ENCODE measurements at regions not wholly inside any gene's neighbourhood (a gene's known extent, or its start where the extent isn't known, plus 50 kb on each side); places are given as distances from the start of the nearest gene placed in this dataset.

- Histone ChIP-seq H3K36me3 (replicated peaks in 1 of 2; ENCODE audit: insufficient read depth in 1 of 2, low read depth in 2 of 2) (no peaks in the 10 kb centered on the region), H3K27ac (no peak overlapping the region), H3K27me3 (no peaks in the 10 kb centered on the region), H3K4me1 (no peaks in the 10 kb centered on the region), H3K4me3 (no peak overlapping the region), H3K9me3 (no peaks in the 10 kb centered on the region)
- ATAC-seq (no peak), DNase-seq (no peak)
- TF ChIP-seq POLR2A (IDR thresholded peaks at IDR 0.05) (no peak), CTCF (IDR thresholded peaks at IDR 0.05) (no peak)
- intact Hi-C loops (cut with DNase I), result no loop called here
- 36 to 45% methylated on average over 2 of the region's 2 CpGs for WGBS, 2 donors
These were observed 1770.6 kb downstream of the PLA2G4A start for GRCh38 chr1:188599313-188599712.

- H3K9me3 ChIP-seq, result no peaks in the 10 kb centered on the region
- DNase-seq, result no peak
- no peak overlapping the region for H3K27ac ChIP-seq
- ATAC-seq, result no peak
- no peak overlapping the region for H3K4me3 ChIP-seq
- H3K4me1 ChIP-seq, result no peaks in the 10 kb centered on the region
- H3K36me3 ChIP-seq (replicated peaks in 1 of 2; ENCODE audit: insufficient read depth in 1 of 2, low read depth in 2 of 2), result no peaks in the 10 kb centered on the region
- H3K27me3 ChIP-seq, result no peaks in the 10 kb centered on the region
- 64 to 70% methylated on average over 4 of the region's 4 CpGs for WGBS, 2 donors
- intact Hi-C loops (cut with DNase I), result no loop called here
- TF ChIP-seq CTCF (IDR thresholded peaks at IDR 0.05), result no peak
- no peak for TF ChIP-seq POLR2A (IDR thresholded peaks at IDR 0.05)
These were observed 1782.7 kb downstream of the PLA2G4A start for GRCh38 chr1:188611432-188611831.

GRCh38 chr1:188615321-188615720 lies 1786.6 kb downstream of the PLA2G4A start:
- ATAC-seq, result no peak
- intact Hi-C loops (cut with DNase I), result no loop called here
- WGBS, 2 donors, result 65 to 77% methylated on average over 1 of the region's 1 CpG
- no peak for TF ChIP-seq POLR2A (IDR thresholded peaks at IDR 0.05)
- no peak for TF ChIP-seq CTCF (IDR thresholded peaks at IDR 0.05)
- Histone ChIP-seq H3K27me3 (no peaks in the 10 kb centered on the region), H3K4me3 (no peak overlapping the region), H3K36me3 (replicated peaks in 1 of 2; ENCODE audit: insufficient read depth in 1 of 2, low read depth in 2 of 2) (no peaks in the 10 kb centered on the region), H3K4me1 (no peaks in the 10 kb centered on the region), H3K27ac (no peak overlapping the region), H3K9me3 (no peaks in the 10 kb centered on the region)
- no peak for DNase-seq

GRCh38 chr1:188620236-188620635 lies 1791.5 kb downstream of the PLA2G4A start:
- ATAC-seq (no peak), DNase-seq (no peak)
- Histone ChIP-seq H3K36me3 (replicated peaks in 1 of 2; ENCODE audit: insufficient read depth in 1 of 2, low read depth in 2 of 2) (no peaks in the 10 kb centered on the region), H3K27ac (no peak overlapping the region), H3K27me3 (no peaks in the 10 kb centered on the region), H3K4me1 (no peaks in the 10 kb centered on the region), H3K9me3 (no peaks in the 10 kb centered on the region), H3K4me3 (no peak overlapping the region)
- 64 to 75% methylated on average over 4 of the region's 4 CpGs for WGBS, 2 donors
- TF ChIP-seq CTCF (IDR thresholded peaks at IDR 0.05), result no peak
- no peak for TF ChIP-seq POLR2A (IDR thresholded peaks at IDR 0.05)
- intact Hi-C loops (cut with DNase I), result no loop called here

GRCh38 chr1:188641566-188642211 lies 1812.9 kb downstream of the PLA2G4A start:
- H3K4me3 ChIP-seq, result no peak overlapping the region
- 29 to 37% methylated on average over 2 of the region's 2 CpGs for WGBS, 2 donors
- DNase-seq, result no peak
- H3K36me3 ChIP-seq (replicated peaks in 1 of 2; ENCODE audit: insufficient read depth in 1 of 2, low read depth in 2 of 2), result no peaks in the 10 kb centered on the region
- TF ChIP-seq POLR2A (IDR thresholded peaks at IDR 0.05), result no peak
- TF ChIP-seq CTCF (IDR thresholded peaks at IDR 0.05), result no peak
- no peaks in the 10 kb centered on the region for H3K9me3 ChIP-seq
- ATAC-seq, result no peak
- H3K27ac ChIP-seq, result no peak overlapping the region
- no peaks in the 10 kb centered on the region for H3K4me1 ChIP-seq
- no peaks in the 10 kb centered on the region for H3K27me3 ChIP-seq
- intact Hi-C loops (cut with DNase I), result no loop called here

Measured in body of pancreas (tissue), 4 donors.